Cerebellar nuclear complex (tissue), 1 donor: ENCODE measurements at regions not wholly inside any gene's neighbourhood (a gene's known extent, or its start where the extent isn't known, plus 50 kb on each side); places are given as distances from the start of the nearest gene placed in this dataset.
"Not testable (repeated sequence)": the region's sequence is repeated elsewhere in the genome, so short reads cannot be mapped to it uniquely, and the experiment has no call there.

Experiments used
- DNase-seq, 2 experiments: peaks; one replicate each; lab custom pipeline; 2025; lab: John Stamatoyannopoulos, UW

DNA sequence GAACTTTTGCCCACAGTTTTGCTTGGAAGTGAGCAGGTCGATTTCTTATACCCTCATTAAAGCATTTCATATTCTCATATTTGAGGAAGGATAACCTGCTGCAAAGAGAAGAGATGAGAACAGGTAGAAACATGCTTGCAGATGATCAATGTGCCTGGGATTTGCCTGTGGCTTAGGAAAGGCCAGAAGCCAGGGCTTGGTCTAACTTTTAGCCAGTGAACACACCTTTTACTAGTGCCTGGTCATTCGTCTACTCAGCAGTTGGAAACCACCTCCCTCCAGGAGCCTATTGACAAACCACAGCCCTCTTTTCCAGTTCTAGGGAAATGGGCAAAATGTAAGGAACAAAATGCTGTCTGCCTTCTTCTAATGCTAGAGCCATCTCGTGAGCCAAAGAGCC is 518.3 kb downstream of the ADRA2A start:
- no peak for DNase-seq

DNA sequence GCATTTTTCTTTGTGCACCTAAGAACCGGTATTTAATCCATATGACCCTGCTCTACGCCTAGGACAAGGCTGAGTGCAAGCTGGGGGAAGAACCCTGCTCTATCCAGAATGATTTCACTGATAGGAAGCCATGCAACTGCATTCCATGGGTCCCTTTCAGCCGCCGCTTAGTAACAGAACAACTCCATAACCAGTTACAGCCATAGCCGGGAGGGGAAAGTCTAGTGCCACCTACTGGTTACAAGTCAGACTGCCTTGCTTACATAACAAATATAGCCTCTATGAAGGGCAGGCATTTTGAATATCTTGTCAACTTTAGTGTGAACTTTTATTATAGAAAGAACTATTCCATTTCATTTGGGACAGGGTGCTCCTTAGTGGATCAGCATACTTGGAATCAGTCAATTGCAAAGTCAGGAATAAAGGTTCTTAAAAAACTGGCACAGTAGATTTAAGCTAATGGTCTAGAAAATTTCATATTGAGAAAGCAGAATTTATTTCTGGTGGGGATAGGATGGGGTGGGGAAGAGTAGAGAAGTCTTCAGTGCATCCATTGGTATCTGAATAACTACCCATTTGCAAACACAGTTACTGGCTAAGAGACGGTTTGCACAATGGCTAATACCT is 521.7 kb downstream of the ADRA2A start:
- DNase-seq: no peak

DNA sequence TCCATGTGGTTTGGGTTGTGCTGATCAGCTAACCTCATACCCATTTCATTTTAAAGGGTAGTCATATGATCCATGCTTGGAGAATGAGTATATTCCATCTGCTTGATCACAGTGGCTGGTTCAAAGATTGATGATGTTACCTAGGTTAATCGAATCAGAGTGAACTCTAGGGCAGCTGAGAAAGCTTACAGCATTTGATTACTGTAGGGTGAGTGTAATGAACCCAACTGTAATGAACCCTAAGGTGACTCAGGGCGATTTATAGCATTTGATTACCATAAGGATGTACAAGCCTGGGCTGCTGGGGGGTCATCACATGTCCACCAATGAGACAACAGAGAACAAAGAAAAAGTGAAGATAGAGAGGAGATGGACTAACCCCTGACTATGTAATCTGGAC is 523.1 kb downstream of the ADRA2A start:
- DNase-seq: no peak

DNA sequence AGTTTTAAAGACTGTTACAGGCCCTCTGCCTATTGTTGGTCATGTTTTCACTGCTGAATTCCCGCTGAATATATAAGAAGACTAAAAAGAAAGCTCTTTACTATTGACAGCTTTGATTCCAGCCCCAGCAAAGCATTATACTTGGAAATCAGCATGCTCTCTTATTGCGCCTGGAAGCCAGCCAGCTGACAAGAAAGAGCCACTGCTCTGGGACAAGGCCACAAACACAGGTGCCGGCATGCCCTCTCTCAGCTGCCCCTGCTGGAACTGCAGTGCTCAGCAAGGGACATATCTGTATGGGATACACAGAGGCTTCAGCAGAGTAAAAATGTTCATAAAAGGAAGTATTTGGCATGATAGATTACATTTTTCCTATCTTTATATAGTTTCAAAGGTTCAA is 523.9 kb downstream of the ADRA2A start:
- no peak for DNase-seq

DNA sequence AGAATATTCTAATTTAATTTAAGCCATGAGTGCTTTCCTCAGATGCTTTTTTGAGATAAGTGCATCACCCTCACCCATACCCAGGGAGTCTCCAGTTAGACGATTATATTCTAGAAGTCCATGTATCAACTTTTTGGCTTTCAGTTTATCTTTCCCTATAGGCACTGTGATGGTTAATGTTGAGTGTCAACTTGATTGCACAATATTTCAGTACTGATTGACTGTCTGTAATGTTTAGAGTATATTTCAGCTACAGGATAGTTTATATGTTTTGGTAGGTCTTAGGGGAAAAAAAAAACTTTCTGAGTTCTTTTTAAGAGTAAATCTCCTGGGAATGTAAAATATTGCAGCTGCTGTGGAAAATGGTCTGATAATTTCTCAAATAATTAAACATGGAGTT is 535.4 kb downstream of the ADRA2A start:
- no peak for DNase-seq

DNA sequence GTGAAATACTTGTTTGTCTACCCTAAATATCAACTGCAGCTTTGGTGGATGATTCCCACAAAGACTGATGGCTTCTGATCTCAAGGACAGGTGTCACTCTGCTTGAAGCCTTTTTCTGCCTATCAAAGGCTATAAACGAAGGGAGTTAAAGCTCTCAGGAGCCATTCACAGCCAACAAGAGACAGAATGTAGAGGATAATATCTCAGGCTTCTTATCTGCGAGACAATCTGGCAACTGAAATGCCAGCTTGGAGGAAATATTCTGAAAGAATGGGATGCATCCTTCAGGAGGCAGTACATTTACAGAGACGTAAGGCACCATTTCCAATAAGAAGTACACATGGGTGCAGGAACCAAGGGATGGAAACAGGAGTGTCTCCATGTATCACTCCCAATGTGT is 549.4 kb downstream of the GPAM start:
- DNase-seq: no peak

DNA sequence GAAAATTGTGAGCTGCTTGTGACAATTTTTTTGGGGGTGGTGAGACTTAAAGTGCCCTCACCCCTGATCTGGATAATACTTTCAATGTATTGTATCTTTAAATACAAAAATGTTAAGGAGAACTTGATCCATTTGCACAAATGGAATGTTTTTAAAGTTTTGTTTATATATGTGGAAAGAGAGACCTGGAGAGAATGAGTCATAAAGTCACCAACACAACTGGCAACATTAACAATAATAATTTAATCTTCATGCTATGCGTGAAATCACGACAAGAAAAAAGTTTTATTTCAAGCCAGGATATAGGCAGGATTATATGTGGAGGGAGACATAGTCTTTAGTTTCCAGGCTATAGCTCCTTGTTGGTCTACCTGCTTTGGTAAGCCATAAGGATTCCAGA is 537.5 kb downstream of the GPAM start:
- DNase-seq: no peak

DNA sequence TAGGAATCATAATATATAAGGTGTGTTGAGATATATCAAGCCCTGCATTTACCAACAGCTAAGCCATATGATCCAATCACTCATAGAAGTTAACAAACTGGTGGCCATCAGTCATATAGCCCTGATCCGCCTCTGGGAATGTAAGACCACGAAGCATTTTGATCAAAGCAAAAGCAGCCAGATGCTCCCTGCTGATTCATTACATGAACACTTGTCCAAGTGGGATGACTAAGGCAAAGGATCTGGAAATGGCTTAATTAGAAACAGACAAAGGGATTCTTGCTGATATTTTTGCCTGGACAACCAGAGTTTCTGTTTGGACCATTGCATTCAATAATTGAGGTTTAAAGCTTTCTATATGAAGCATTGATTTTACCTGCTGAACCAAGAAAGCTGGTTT is 535.5 kb downstream of the GPAM start:
- no peak for DNase-seq

DNA sequence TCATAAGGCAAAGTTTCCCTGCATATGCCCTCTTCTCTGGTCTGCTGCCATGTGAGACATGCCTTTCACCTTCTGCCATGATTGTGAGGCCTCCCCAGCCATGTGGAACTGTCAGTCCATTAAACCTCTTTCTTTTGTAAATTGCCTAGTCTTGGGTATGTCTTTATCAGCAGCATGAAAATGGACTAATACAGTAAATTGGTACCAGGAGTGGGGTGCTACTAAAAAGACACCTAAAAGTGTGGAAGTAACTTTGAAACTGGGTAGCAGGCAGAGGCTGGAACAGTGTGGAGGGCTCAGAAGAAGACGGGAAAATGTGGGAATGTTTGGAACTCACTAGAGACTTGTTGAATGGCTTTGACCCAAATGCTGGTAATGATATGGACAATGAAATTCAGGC is 534.5 kb downstream of the GPAM start:
- DNase-seq: not testable (repeated sequence)

DNA sequence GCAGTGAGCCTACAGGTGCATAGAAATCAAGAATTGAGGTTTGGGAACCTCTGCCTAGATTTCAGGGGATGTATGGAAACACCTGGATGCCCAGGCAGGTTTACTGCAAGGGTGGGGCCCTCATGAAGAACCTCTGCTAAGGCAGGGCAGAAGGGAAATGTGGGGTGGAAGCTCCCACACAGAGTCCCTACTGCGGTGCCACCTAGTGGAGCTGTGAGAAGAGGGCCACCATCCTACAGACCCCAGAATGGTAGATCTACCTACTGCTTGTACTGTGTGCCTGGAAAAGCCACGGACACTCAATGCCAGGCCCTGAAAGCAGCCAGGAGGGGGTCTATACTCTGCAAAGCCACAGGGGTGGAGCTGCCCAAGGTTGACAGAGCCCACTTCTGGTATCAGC is 533.5 kb downstream of the GPAM start:
- DNase-seq: no peak

DNA sequence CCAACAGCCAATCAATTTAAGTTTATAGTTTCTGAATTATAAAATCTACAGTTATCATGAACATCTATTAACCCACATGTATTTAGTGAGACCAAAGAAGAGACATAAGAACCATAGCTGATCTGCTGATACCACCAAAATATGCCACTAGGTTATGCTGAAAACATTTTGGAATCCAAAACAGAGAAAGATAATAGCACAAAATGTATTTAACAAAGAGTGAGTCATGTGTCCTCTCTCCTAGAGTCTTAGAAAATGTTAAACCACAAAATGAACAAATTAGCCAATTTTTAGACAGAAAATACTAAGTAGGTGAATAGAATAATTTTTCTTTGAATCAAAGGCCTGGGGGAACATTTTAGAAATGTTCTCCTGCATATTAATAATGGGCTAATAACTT is 527.5 kb downstream of the GPAM start:
- DNase-seq: no peak

DNA sequence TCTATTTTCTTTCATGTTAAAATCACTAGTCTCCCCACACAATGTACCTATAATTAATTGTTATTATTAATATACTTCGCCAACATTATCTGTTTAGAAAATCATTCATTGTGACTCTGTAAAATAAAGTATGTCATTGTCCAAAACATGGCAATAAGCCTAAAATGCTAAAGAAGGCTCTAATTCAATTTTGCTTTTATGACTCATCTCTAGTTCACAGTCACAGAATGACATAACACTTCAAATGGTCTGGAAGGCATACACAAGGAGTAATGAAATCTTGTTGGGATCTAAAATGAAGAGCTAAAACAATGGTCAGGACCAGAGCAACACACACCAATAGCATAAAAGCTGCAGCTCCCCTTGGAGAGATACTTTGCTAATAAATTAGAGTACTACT is 505.8 kb downstream of the GPAM start:
- no peak for DNase-seq

DNA sequence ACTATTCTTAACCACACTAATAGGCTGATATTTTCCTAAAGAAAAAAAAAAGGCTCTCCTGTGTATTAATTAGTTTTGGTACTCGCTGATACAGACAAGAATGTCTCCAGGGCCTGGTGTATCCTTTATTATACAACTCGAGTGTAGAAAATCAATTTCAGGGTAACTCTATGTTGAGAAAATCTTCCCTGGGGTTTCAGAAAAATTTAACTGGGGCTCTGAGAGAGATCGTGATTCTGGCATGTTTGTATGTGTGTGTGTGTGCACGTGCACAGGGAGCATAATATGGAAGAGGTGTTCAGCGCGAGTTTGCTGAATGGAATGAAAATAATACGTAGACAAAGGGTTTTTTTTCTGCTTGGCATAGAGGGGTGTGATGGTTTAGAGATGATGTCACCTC is 496.8 kb downstream of the GPAM start:
- no peak for DNase-seq

DNA sequence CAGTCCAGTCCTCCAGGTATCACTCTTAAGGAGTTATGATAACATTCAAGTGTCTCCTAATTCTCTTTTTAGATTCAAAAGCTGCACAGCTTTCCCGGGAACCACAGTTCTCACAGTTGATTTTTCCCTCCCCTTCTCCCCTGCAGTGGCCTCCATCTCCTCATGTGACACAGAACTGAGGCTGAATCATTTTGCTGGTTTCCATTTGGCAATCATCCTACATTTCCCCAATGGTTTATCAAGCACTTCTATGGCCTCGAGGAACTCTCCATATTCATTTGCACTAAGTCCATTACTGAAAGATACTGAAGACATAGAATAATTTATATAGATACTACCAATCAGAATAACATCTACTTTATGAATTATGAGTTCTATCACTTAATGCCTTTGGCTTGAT is 484.9 kb downstream of the GPAM start:
- DNase-seq: no peak

DNA sequence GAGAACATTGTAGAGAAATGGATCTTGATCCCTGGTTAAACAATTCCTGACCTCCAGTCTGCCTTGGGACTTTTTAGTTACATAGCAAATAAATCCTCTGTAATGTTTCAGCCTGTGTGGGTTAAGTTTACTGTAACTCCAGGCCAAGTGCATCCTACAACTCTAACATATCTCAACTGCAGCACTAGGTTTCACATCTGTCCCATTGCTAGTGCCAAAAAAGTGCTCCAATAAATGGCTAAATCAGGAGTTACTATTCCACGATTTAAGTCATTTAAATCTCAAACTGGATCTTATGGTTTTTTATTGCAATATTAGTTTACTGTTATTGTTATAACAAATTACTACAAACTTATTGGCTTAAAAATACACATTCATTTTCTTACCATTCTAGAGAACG is 479.6 kb downstream of the GPAM start:
- DNase-seq: no peak

DNA sequence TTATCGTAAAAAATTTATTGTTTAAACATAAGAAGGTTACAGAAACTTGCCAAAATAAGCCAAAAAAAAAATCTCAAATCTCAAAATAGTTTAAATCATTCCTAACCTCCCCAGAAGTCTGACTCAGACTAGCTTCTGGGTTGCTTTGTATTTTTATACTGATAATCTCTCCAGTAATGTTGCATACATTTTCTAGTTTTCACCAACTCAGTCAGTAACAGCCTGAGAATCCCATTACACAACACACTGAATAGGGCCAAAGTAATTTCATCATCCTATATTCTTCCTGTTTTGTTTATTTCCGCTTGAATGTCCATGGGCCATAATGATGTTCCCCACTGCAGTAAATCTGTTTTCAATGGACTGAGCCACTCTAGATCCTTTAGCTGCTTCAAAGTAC is 478.5 kb downstream of the GPAM start:
- DNase-seq: no peak

DNA sequence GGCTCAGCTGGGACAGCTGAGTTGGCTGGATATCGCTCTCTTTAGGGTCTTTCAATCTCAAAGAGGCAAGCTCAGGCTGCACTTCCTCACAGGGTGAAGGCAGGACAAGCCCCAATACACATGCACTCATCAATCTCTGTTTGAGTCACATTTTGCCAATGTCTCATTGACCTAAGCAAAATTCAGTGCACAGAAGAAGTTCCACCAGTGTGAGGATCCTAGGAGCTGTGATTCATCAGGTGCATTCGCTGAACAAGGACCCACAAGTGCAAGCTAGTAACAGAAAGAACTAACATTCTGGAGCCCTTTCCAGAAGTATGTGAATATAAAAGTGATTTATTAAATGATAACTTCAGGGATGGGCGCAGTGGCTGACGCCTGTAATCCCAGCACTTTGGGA is 477.2 kb downstream of the GPAM start:
- DNase-seq: no peak

DNA sequence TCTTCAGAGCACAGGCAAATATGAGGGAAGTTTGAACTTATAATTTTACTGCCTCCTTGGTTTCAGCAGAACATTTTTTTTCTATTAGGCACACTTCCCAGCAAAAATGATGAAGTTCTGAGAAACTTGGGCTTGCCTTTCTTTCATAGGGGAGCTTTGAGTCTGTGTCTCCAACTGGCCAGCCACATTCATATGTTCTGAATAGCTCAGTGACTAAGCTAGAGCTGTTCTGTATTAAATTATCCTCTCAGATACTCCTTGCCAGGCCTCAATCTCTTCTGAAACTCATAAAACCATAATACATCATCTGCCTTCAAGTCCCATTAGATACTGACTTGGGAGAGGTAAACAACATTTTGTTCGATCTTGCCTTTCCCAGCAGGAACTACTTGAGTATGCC is 476.5 kb downstream of the GPAM start:
- DNase-seq: no peak

DNA sequence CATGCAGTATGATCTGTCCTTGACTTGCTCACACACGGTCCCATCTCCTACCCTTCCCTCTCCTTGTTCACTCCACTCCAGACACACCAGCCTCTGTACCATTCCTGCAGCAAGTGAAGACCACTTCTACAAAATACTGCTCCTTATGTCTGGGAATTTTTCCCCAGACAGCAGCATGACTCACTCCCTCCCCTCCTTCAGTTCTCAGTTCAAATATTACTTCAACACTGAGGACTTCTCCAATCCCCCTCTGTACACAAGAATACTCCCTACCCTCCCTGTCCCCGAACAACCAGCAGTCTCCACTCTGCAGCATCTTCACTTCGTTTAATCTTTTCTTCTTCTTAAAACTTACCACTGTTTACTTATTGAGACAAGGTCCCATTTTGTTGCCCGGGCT is 474.0 kb downstream of the GPAM start:
- DNase-seq: no peak

DNA sequence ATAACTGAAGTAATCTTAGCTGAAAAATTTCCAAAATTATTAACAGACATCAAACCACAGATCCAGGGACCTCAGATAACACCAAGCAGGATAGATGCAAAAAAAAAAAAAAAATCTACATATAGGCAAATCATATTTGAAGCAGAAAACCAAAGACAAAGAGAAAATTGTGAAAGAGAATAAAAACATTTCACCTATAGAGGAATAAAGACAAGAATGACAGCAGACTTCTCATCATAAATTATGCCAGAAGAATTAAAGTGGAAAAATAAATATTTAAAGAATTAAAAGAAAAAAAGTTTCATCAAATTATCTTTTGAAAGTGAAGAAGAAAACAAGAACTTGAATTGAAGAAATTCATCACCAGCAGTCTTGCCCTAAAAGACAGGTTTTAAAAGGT is 467.5 kb downstream of the GPAM start:
- DNase-seq: no peak

DNA sequence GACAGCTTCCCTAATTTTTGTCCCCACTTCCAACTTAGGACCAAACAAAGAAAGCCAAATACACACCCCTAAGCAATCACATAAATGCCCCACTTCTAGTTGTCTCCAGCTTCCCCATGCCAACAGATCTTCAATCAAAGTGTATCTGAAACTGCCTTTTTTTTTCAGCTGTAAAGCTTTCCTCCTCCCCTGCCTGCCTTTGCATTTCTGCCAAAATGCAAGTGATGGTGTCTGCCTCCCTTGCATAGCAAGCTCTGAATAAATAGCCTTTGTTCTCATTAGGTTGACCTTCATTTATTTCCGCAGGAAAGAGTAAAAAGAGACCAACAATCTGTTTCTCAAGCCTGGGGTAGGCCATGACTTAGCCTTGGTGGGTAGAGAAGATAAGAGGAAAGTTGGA is 459.4 kb downstream of the GPAM start:
- no peak for DNase-seq

DNA sequence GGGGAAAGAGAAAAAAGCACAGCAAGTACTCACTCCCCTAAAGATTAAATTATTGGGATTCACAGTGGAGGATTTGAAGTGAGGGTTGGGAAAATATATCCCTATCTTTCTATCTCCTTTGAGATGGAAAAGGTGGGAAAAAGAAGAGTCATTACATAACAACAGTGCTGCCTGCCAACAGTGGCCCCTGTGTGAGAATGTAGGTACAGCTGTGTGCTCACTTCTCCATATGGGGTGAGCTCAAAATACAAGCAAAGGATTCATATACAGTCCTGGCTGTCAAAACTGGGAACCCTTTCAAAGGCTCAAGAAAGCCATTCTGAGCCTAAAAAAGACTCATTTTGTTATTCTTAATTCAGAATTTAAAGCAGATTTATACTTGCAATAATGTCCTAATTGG is 458.5 kb downstream of the GPAM start:
- DNase-seq: no peak

DNA sequence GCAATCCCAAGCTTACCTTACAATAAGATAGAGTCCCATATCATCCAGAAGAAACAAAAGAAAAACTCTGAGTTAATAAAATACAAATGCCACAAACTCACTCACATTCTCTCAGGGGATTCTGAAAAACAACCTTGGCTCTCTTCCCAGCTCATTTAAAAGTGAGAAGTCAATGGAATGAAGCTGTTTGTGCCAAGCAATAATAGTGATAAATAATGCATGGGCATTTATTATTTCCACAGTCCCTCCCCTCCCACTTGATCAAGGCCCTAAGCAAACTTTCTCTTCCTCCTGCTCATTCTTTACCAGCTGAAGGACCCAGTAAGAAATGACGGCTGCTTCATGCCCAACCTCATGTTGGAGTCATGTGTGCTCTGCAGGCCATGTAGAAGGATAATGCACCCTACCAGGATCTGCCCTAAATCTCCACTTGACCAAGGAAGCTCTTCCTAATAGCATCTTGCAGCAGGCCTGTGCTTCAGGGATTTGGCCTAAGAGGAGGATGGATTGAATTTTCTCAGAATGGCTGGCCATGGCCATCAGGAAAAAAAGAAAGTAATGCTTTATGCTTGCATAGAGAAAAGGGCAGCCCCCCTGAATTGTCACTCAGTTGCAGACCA is 451.3 kb downstream of the GPAM start:
- DNase-seq: no peak

DNA sequence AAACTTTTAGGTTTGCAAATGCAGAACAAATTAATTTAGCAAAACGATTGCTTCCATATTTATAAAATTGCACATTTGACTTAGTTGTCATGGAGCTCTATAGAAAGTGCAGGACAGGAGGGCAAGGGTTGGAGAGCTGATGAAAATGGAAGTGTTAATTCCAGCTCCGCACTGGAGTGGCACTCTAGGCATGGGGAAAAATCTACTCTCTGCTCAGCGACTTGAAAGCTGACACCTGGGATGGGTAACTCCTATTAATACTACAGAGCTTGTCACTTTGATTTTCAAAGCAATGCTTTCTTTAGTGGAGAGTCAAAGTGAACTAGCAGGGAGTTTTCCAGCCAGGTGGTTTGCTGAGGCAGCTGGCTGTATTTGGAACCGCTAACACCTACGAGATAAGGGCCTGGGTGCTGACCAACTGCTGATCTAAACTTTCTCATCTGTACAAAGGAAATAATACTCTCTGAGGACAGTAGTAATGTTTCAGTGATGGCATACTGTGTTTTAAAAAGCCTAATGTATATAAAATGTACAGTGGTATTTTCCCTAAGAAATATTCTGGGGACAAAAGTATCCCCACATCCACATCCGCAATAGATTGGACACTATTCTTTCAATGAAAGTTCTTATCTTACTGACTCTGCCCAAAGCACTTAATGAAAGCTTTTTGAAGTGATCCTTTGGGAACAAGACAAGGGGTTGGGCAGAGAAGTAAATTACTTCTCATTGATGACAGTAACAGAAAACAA is 444.3 kb downstream of the GPAM start:
- no peak for DNase-seq
